ENCODE measurements at regions not wholly inside any gene's neighbourhood (a gene's known extent, or its start where the extent isn't known, plus 50 kb on each side); places are given as distances from the start of the nearest gene placed in this dataset.
A peak's percentile ranks its signal among the peaks of the same experiment; 100 is the strongest.
"Not testable (repeated sequence)": the region's sequence is repeated elsewhere in the genome, so short reads cannot be mapped to it uniquely, and the experiment has no call there.

DNA sequence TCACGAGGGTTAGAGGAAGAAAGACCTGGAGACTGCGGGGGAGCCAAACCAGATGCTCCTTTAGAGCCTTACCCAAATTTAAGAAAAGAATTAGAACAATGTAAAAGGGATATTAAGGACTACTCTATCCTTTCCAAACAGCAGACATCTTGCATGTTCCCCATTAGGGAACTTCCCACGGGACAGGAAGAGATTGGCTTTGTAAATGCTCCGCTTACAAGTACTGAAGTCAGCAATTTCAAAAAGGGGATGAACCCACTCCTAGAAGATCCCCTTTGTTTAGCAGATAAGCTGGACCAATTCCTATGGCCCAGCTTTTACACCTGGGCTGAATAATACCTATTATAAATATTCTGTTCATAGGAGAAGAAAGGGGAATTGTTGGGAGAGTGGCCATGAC, 74.2 kb downstream of the APOBEC1 start:
- DNase-seq: no peak

DNA sequence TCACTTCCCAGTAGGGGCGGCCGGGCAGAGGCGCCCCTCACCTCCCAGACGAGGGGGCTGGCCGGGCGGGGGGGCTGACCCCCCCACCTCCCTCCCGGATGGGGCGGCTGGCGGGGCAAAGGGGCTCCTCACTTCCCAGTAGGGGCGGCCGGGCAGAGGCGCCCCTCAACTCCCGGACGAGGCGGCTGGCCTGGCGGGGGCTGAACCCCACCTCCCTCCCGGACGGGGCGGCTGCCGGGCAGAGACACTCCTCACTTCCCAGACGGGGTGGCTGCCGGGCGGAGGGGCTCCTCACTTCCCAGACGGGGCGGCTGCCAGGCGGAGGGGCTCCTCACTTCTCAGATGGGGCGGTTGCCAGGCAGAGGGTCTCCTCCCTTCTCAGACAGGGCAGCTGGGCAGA, 75.6 kb downstream of the APOBEC1 start:
- not testable (repeated sequence) for DNase-seq

DNA sequence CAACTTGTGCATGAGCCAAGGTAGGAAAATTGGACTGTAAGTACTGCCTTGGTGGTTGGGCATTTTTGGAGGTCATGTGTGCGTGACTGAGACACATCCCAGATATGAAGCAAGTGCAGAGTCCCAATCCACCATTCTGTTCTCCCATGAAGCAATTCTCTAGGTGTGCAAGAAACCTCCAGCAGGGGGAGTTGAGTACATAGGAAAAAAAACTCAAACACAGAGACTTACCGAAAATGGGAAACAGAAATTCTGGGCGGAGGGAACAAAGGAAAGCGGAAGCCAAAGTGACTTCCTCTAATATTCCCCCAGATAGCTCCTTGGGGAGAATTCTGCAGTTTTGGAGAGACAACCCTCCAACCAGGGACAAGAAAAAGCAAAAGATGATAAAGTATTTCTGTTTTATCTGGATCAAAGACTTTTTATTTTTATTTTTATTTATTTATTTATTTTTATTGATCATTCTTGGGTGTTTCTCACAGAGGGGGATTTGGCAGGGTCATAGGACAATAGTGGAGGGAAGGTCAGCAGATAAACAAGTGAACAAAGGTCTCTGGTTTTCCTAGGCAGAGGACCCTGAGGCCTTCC, 76.9 kb downstream of the APOBEC1 start:
- DNase-seq: peak; percentile 65

DNA sequence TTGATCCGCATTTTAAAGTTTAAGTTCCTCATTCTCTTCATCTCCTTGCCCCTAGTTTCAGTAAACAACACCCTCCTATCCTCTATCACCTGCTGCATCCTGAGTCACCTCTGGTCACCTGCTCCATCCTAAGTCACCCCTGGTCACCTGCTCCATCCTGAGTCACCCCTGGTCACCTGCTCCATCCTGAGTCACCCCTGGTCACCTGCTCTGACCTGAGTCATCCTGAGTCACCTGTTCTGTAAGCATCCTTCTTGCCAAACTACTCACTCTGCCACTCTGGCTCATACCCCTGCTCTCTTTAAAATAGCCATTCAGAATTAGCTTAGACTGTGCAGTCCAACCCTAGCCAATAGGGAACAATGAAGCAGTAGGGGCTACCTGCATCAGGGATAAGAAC, 80.6 kb upstream of the CD163 start:
- not testable (repeated sequence) for DNase-seq

DNA sequence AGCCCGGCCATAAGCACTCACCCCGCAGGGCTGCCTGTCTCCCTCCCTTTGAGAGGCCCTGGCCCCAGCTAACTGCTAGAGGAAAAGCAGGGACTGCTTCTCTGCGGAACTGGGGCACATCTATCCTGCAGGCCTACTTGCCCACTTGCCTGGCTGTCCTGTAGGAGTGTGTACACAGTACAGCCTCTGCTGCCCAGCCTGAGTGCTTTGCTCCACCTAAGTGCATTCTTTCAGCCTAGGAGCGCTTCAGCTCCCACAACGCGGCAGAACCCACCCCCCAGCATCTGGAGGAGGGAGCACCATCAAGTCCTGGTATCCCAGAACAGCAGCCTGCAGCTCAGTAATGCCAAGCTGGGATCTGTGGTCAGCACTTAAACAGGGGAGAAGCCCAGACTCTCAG, 79.9 kb upstream of the CD163 start:
- DNase-seq: no peak

DNA sequence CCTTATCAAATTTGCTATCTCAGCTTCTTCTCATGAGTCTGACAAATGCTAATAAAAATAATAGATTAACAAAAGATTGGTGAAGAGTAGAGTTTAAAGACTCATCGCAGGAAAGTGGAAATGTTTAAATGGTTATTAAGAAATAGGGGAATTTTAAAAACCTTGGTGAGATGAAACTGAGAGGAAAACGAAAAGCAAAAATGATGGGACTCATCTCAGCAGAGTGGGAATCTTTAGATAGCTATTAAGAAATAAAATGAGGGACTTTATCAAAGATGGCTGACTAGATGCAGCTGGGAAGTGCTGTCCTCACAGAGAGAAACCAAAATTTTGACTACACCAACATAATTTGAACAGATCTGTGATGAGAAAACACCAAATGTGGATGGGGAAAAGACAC, 79.2 kb upstream of the CD163 start:
- DNase-seq: no peak

DNA sequence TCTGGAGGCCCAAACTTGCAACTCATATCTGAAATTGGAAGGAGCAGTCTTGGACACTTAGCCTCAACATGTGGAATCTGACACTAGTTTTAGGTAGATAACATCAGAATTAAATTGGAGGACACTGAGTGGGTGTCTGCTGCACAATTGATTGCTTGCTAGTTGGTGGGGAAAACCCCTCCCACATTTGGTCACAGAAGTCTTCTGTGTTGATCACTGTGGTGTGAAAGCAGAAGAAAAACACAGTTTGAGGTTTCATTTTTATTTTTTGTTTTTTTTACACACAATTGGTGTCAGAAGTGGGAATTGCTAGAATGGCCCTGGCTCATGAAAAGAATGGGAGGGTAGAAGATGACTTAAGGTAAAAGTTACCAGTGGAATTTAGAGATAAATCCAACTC, 78.0 kb upstream of the CD163 start:
- DNase-seq: no peak

DNA sequence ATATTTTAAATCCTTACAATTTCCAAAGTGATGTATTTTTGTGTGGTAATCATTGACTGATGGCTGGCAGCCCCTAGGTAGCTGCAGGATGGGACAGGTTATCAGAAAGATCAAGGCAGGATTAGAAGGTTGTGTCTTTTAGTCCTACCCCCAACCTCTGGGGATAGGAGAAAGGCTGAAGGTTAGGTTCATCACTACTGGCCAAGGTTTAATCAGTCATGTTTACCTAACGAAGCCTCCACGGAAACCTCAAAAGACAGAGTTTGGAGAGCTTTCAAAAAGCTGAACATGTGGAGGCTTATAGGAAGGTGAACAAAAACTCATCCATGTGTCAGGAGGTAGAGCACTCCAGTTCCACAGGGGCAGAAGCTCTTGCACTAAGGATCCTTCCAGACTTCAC, 77.5 kb upstream of the CD163 start:
- no peak for DNase-seq

DNA sequence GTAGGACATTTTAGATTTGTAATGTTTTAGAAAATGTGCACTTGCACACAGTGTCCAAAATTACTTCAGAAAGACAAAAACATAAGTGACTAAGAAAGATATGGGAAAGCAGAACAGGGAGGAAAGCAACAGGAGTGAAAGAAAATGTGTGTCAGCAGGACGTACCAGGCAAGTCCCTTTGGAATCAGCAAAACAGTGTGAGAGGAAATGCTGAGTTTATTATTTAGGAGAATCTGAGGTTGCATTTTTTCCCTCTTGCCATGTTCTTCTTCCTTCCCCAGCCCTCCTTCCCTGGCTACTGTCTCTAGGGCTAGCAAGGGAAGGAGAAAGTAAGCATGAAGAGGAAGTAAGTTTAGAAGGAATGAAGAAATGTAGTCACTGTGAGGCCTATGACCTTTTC, 67.7 kb upstream of the CD163 start:
- no peak for DNase-seq

DNA sequence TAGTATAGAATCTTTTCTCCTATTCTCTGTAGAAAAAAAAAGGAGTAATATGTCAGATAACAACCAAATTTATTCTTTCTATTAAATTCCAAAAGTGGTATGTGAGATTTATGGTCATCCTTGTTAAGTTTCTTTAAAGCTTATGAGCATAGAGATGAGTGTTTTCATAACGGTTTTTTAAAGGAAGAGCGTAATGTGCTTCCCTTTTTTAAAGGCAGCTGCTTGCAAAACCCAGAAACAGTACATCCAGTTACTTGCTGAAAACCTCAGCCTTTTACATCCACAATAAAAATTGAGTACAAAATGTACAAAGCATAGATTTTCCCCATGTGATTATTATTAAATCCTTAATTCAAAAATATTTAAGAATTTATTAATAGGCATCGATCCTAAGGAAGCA, 53.6 kb upstream of the CD163 start:
- DNase-seq: no peak

DNA sequence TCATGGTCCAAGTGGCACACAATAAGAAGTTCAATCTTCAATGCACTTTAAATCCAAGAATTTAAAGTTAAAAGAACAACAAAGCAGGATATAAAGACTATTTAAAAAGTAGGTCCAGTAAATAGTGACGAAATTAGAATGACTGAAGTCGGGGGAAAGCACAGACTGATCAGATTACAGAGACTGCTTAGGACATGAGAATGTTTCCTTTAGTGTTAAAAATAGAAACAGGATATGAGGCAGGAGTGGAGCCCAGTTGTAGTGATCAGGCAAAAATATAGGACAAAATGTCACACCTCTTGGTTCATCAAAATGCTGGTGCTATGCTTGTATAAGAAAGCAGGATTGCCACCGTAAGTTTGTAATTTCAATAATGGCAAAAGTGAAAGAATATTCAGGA, 52.2 kb upstream of the CD163 start:
- DNase-seq: peak; percentile 85

DNA sequence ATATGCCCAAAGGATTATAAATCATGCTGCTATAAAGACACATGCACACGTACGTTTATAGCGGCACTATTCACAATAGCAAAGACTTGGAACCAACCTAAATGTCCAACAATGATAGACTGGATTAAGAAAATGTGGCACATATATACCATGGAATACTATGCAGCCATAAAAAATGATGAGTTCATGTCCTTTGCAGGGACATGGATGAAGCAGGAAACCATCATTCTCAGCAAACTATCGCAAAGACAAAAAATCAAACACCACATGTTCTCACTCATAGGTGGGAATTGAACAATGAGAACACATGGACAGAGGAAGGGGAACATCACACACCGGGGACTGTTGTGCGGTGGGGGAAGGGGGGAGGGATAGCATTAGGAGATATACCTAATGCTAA, 51.3 kb upstream of the CD163 start:
- DNase-seq: not testable (repeated sequence)
